Prostate gland (tissue), 2 donors: ENCODE measurements at regions not wholly inside any gene's neighbourhood (a gene's known extent, or its start where the extent isn't known, plus 50 kb on each side); places are given as distances from the start of the nearest gene placed in this dataset.

Experiments
- DNase-seq: peaks from one replicate; pipeline ENCODE4 v3.0.0-alpha.2; 2019; ENCODE audit warnings: low spot score
- H3K27ac ChIP-seq, 2 donors: fragments of 200-600 bp; sonication (generic); 2 replicates each; pipeline ENCODE4 v1.5.1; 2017 to 2019
- H3K27me3 ChIP-seq: fragments of 200-600 bp; sonication (generic); replicated peaks from 2 replicates; pipeline ENCODE4 v1.5.1; 2019; ENCODE audit not compliant: insufficient read depth
- H3K36me3 ChIP-seq, 2 donors: fragments of 200-600 bp; sonication (generic); 1 replicate in 1 of 2; 2 replicates in 1 of 2; pipeline versions ENCODE4 v1.5.1 to v1.8.1; 2017 to 2019
- H3K4me1 ChIP-seq: fragments of 200-600 bp; sonication (generic); replicated peaks from 2 replicates; pipeline ENCODE4 v1.5.1; 2019
- H3K4me3 ChIP-seq, 2 donors: fragments of 200-600 bp; sonication (generic); 2 replicates each; pipeline ENCODE4 v1.5.1; 2017 to 2019
- H3K9me3 ChIP-seq: fragments of 200-600 bp; sonication (generic); 2 replicates; pipeline ENCODE4 v1.5.1; 2017
- CTCF ChIP-seq, 4 experiments: fragments of 200-600 bp in 2 of 4; fragments of 450-650 bp in 2 of 4; sonication (generic) in 2 of 4; IDR thresholded peaks; 1 replicate in 3 of 4; 2 replicates in 1 of 4; pipeline ENCODE4 v1.5.1; 2016 to 2019; ENCODE audit warnings: antibody characterized with exemption in 4 of 4, mild to moderate bottlenecking in 2 of 4, moderate library complexity in 2 of 4
- POLR2A ChIP-seq: fragments of 450-650 bp; IDR thresholded peaks from one replicate; pipeline ENCODE4 v1.6.1; 2016; ENCODE audit warnings: antibody characterized with exemption, mild to moderate bottlenecking
- POLR2AphosphoS5 ChIP-seq: sonication (generic); formaldehyde crosslinking; IDR thresholded peaks from one replicate; pipeline ENCODE4 v1.6.1; 2017; ENCODE audit warnings: antibody characterized with exemption
- WGBS: methylation state at CpG from one replicate; pipeline ENCODE4 v1.1.5; 2018; 5-methylcytosine and 5-hydroxymethylcytosine counted together
- intact Hi-C: fragments of 100-400 bp; cut with DNase I; formaldehyde crosslinking; loops from one replicate; pipeline ENCODE4 v1.14.2; 2022

- no peaks in the 10 kb centered on the region for H3K4me1 ChIP-seq
- H3K4me3 ChIP-seq, result no peak overlapping the region
- no peaks in the 10 kb centered on the region for H3K27me3 ChIP-seq
- H3K9me3 ChIP-seq, result no peaks in the 10 kb centered on the region
- 96% methylated on average over 2 of the region's 2 CpGs for WGBS
- intact Hi-C loops, result loop anchor here (5.0 kb wide), 1 partner anchor 153 kb away; the partner anchor contains the start of gene ANO1
- no peak for DNase-seq
- H3K27ac ChIP-seq, result no peak overlapping the region
- no peaks in the 10 kb centered on the region for H3K36me3 ChIP-seq
- TF ChIP-seq CTCF (IDR thresholded peaks at IDR 0.05), result no peak
- TF ChIP-seq POLR2AphosphoS5, result no peak
- no peak for TF ChIP-seq POLR2A
Measured at GRCh38 chr11:69924308-69925161, 105.3 kb upstream of the FGF3 start.

GRCh38 chr11:69925366-69926196 lies 106.4 kb upstream of the FGF3 start:
- TF ChIP-seq POLR2A (no peak), POLR2AphosphoS5 (no peak), CTCF (IDR thresholded peaks at IDR 0.05) (no peak)
- WGBS, result 29% methylated on average over 22 of the region's 22 CpGs
- no peak overlapping the region for H3K27ac ChIP-seq
- no peak for DNase-seq
- no peaks in the 10 kb centered on the region for H3K27me3 ChIP-seq
- no peaks in the 10 kb centered on the region for H3K36me3 ChIP-seq
- no peaks in the 10 kb centered on the region for H3K4me1 ChIP-seq
- H3K4me3 ChIP-seq, result no peak overlapping the region
- intact Hi-C loops, result no loop called here
- H3K9me3 ChIP-seq, result no peaks in the 10 kb centered on the region

GRCh38 chr11:69926376-69927050 lies 107.3 kb upstream of the FGF3 start:
- intact Hi-C loops, result no loop called here
- Histone ChIP-seq H3K27me3 (no peaks in the 10 kb centered on the region), H3K27ac (no peak overlapping the region), H3K36me3 (no peaks in the 10 kb centered on the region), H3K4me3 (no peak overlapping the region), H3K4me1 (no peaks in the 10 kb centered on the region), H3K9me3 (no peaks in the 10 kb centered on the region)
- no peak for DNase-seq
- TF ChIP-seq CTCF (IDR thresholded peaks at IDR 0.05) (no peak), POLR2AphosphoS5 (no peak), POLR2A (no peak)
- 74% methylated on average over 15 of the region's 15 CpGs for WGBS

- TF ChIP-seq POLR2A (no peak), CTCF (IDR thresholded peaks at IDR 0.05) (no peak), POLR2AphosphoS5 (no peak)
- Histone ChIP-seq H3K36me3 (no peaks in the 10 kb centered on the region), H3K9me3 (no peaks in the 10 kb centered on the region), H3K4me1 (no peaks in the 10 kb centered on the region), H3K27me3 (no peaks in the 10 kb centered on the region), H3K27ac (no peak overlapping the region), H3K4me3 (no peak overlapping the region)
- WGBS, result 63% methylated on average over 9 of the region's 9 CpGs
- no peak for DNase-seq
- intact Hi-C loops, result no loop called here
Measured at GRCh38 chr11:69928121-69928520, 108.9 kb upstream of the FGF3 start.
